ENCODE measurements at regions not wholly inside any gene's neighbourhood (a gene's known extent, or its start where the extent isn't known, plus 50 kb on each side); places are given as distances from the start of the nearest gene placed in this dataset.

DNA sequence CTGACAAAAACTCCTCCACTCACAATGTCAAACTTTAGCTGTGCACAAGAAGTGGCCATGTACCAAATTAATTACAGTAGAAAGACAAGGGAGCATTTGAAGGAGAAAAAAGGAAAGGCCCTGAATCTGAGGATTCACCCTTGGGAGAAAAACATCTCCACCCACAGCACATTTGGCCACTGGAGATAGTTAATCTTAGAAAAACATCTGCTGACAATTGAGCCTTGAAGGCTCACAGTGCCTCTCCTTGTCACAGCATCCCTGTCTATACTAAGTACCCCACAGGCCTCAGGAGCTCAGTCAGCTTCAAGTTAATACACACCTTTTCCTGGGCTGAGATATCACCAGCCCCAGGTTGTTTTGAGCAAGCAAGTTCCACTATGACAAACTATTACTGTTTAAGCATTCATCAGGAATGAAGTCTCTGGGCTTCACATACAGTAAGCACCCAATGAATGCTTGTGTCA lies 78.1 kb upstream of the SETMAR start:
- Mint-ChIP-seq H3K4me1 (no peaks in the 10 kb centered on the region), H3K36me3 (no peaks in the 10 kb centered on the region), H3K4me3 (no peak overlapping the region), H3K27me3 (ENCODE audit: low read depth) (peaks cover 18% of the 10 kb centered on the region), H3K9me3 (peaks cover 13% of the 10 kb centered on the region), H3K27ac (no peak overlapping the region)
- DNase-seq (ENCODE audit: low spot score): no peak
- ATAC-seq: no peak
- POLR2A ChIA-PET: no interaction called here
- CTCF ChIA-PET: no interaction called here
- no peak for TF ChIP-seq TEAD1 (CRISPR knock-in tag; IDR thresholded peaks at IDR 0.05)
- TF ChIP-seq, protein P1, sequence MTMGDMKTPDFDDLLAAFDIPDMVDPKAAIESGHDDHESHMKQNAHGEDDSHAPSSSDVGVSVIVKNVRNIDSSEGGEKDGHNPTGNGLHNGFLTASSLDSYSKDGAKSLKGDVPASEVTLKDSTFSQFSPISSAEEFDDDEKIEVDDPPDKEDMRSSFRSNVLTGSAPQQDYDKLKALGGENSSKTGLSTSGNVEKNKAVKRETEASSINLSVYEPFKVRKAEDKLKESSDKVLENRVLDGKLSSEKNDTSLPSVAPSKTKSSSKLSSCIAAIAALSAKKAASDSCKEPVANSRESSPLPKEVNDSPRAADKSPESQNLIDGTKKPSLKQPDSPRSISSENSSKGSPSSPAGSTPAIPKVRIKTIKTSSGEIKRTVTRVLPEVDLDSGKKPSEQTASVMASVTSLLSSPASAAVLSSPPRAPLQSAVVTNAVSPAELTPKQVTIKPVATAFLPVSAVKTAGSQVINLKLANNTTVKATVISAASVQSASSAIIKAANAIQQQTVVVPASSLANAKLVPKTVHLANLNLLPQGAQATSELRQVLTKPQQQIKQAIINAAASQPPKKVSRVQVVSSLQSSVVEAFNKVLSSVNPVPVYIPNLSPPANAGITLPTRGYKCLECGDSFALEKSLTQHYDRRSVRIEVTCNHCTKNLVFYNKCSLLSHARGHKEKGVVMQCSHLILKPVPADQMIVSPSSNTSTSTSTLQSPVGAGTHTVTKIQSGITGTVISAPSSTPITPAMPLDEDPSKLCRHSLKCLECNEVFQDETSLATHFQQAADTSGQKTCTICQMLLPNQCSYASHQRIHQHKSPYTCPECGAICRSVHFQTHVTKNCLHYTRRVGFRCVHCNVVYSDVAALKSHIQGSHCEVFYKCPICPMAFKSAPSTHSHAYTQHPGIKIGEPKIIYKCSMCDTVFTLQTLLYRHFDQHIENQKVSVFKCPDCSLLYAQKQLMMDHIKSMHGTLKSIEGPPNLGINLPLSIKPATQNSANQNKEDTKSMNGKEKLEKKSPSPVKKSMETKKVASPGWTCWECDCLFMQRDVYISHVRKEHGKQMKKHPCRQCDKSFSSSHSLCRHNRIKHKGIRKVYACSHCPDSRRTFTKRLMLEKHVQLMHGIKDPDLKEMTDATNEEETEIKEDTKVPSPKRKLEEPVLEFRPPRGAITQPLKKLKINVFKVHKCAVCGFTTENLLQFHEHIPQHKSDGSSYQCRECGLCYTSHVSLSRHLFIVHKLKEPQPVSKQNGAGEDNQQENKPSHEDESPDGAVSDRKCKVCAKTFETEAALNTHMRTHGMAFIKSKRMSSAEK (CRISPR knock-in tag; IDR thresholded peaks at IDR 0.05; ENCODE audit: borderline replicate concordance): no peak

DNA sequence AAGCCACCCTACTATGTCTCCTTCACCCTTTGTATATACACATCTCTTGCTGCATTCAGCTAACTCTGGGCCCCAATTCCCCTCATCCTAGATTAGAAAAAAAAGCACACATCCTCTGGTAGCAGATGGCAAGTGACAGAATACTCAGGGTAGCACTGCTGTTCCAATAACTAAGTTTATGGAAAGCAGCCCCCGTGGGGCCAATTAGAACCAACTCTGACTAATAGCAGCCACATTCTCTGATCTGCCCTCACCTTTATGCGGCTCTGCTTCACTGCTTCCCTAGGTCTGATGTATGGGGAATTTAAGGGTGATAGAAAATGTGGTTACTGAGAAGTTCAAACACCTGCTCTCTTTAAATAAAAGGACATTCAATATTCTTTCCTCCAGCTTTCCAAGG lies 74.9 kb upstream of the SETMAR start:
- no peak for TF ChIP-seq ZSCAN18 (CRISPR knock-in tag; IDR thresholded peaks at IDR 0.05)
- no peak for TF ChIP-seq USF2 (CRISPR knock-in tag; IDR thresholded peaks at IDR 0.05)
- no peak for TF ChIP-seq STAT6 (CRISPR knock-in tag; conservative IDR thresholded peaks at IDR 0.05; ENCODE audit: low read depth)
- no peak for TF ChIP-seq HMGXB4 (CRISPR knock-in tag; IDR thresholded peaks at IDR 0.05)
- TF ChIP-seq GABPB1 (CRISPR knock-in tag; IDR thresholded peaks at IDR 0.05): no peak
- no peak for TF ChIP-seq RELA (CRISPR knock-in tag; IDR thresholded peaks at IDR 0.05; ENCODE audit: borderline replicate concordance)
- DNase-seq (ENCODE audit: low spot score) (no peak), ATAC-seq (no peak)
- H3K4me3 Mint-ChIP-seq: no peak overlapping the region
- peaks cover 14% of the 10 kb centered on the region for H3K4me1 Mint-ChIP-seq
- no peak overlapping the region for H3K27ac Mint-ChIP-seq
- POLR2A ChIA-PET: no interaction called here
- H3K27me3 Mint-ChIP-seq (ENCODE audit: low read depth): peaks cover 51% of the 10 kb centered on the region
- H3K9me3 Mint-ChIP-seq: peaks cover 13% of the 10 kb centered on the region
- CTCF ChIA-PET: interaction anchor here (0.8 kb wide), 1 partner anchor 43 kb away, joined by 3 read pairs; no protein-coding TSS in a partner anchor
- H3K36me3 Mint-ChIP-seq: no peaks in the 10 kb centered on the region

GRCh38 chr3:4231041-4231440 lies 72.1 kb upstream of the SETMAR start:
- Mint-ChIP-seq H3K36me3 (no peaks in the 10 kb centered on the region), H3K9me3 (peaks cover 6% of the 10 kb centered on the region; the same call in 1 of the 2 replicates), H3K4me1 (peaks cover 20% of the 10 kb centered on the region), H3K27me3 (ENCODE audit: low read depth) (peaks cover 73% of the 10 kb centered on the region), H3K27ac (no peak overlapping the region), H3K4me3 (no peak overlapping the region)
- DNase-seq (ENCODE audit: low spot score) (no peak), ATAC-seq (no peak)
- ChIA-PET CTCF (no interaction called here), POLR2A (no interaction called here)
- no peak for TF ChIP-seq NR2C2 (CRISPR knock-in tag; IDR thresholded peaks at IDR 0.05)
- no peak for TF ChIP-seq ZBTB21 (CRISPR knock-in tag; IDR thresholded peaks at IDR 0.05; ENCODE audit: borderline replicate concordance)
- TF ChIP-seq, protein P2, sequence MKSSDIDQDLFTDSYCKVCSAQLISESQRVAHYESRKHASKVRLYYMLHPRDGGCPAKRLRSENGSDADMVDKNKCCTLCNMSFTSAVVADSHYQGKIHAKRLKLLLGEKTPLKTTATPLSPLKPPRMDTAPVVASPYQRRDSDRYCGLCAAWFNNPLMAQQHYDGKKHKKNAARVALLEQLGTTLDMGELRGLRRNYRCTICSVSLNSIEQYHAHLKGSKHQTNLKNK (CRISPR knock-in tag; IDR thresholded peaks at IDR 0.05): no peak
- TF ChIP-seq, protein P3, sequence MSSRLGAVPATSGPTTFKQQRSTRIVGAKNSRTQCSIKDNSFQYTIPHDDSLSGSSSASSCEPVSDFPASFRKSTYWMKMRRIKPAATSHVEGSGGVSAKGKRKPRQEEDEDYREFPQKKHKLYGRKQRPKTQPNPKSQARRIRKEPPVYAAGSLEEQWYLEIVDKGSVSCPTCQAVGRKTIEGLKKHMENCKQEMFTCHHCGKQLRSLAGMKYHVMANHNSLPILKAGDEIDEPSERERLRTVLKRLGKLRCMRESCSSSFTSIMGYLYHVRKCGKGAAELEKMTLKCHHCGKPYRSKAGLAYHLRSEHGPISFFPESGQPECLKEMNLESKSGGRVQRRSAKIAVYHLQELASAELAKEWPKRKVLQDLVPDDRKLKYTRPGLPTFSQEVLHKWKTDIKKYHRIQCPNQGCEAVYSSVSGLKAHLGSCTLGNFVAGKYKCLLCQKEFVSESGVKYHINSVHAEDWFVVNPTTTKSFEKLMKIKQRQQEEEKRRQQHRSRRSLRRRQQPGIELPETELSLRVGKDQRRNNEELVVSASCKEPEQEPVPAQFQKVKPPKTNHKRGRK (CRISPR knock-in tag; IDR thresholded peaks at IDR 0.05; ENCODE audit: borderline replicate concordance): no peak
- TF ChIP-seq ZNF263 (CRISPR knock-in tag; IDR thresholded peaks at IDR 0.05; ENCODE audit: low read depth): no peak
- TF ChIP-seq IRF2 (CRISPR knock-in tag; IDR thresholded peaks at IDR 0.05; ENCODE audit: borderline replicate concordance, low read depth): no peak
- no peak for TF ChIP-seq JAZF1 (CRISPR knock-in tag; IDR thresholded peaks at IDR 0.05)
- no peak for TF ChIP-seq FOXP4 (CRISPR knock-in tag; IDR thresholded peaks at IDR 0.05)
